Sciatic nerve (tissue), 2 donors: ENCODE measurements at regions not wholly inside any gene's neighbourhood (a gene's known extent, or its start where the extent isn't known, plus 50 kb on each side); places are given as distances from the start of the nearest gene placed in this dataset.

Experiments used
- ATAC-seq: fragments of 200-7000 bp; cut with Tn5 transposase; one replicate; pipeline ENCODE4 v1.9.1; 2020; ENCODE audit warnings: mild to moderate bottlenecking, moderate library complexity
- DNase-seq: peaks from one replicate; pipeline ENCODE4 v3.0.0-alpha.2; 2020; ENCODE audit warnings: low spot score
- intact Hi-C: fragments of 100-400 bp; cut with DNase I; formaldehyde crosslinking; loops from one replicate; pipeline ENCODE4 v1.14.2; 2022
- donor health status: DM: no; HTN: no; CAD: no.
- donor health status: DM: no; HTN: no; CAD: no.

GRCh38 chr7:50211130-50212015 is 93.1 kb upstream of the IKZF1 start:
- ATAC-seq (no peak), DNase-seq (no peak)
- intact Hi-C loops = no loop called here

GRCh38 chr7:50210706-50211115 is 93.8 kb upstream of the IKZF1 start:
- DNase-seq = no peak
- ATAC-seq = no peak

GRCh38 chr7:50209461-50210135 is 94.9 kb upstream of the IKZF1 start:
- no peak for DNase-seq
- intact Hi-C loops = loop anchor here (10.0 kb wide), 1 partner anchor 205 kb away; no protein-coding TSS in a partner anchor
- no peak for ATAC-seq

More at GRCh38 chr7:50210706-50211115, 93.8 kb upstream of the IKZF1 start:
- intact Hi-C loops = no loop called here

- intact Hi-C loops = loop anchor here (10.0 kb wide), 1 partner anchor 206 kb away; no protein-coding TSS in a partner anchor
- no peak for ATAC-seq
- no peak for DNase-seq
These were observed 96.0 kb upstream of the IKZF1 start for GRCh38 chr7:50208378-50208982.

GRCh38 chr7:50207686-50208255 is 96.7 kb upstream of the IKZF1 start:
- peak; percentile 24 for ATAC-seq
- intact Hi-C loops = loop anchor here (10.0 kb wide), 1 partner anchor 207 kb away; no protein-coding TSS in a partner anchor
- no peak for DNase-seq

- ATAC-seq (no peak), DNase-seq (no peak)
- intact Hi-C loops = loop anchor here (10.0 kb wide), 1 partner anchor 208 kb away; no protein-coding TSS in a partner anchor
These were observed 97.3 kb upstream of the IKZF1 start for GRCh38 chr7:50207251-50207564.

GRCh38 chr7:50206453-50207250 is 97.9 kb upstream of the IKZF1 start:
- intact Hi-C loops = loop anchor here (10.0 kb wide), 1 partner anchor 208 kb away; no protein-coding TSS in a partner anchor
- ATAC-seq (peak; percentile 9), DNase-seq (no peak)

- intact Hi-C loops = loop anchor here (10.0 kb wide), 1 partner anchor 210 kb away; no protein-coding TSS in a partner anchor
- ATAC-seq = no peak
- DNase-seq = no peak
These were observed 99.5 kb upstream of the IKZF1 start for GRCh38 chr7:50205011-50205410.

GRCh38 chr7:50204581-50204980 is 99.9 kb upstream of the IKZF1 start:
- ATAC-seq = peak; percentile 33
- DNase-seq = no peak
- intact Hi-C loops = loop anchor here (10.0 kb wide), 1 partner anchor 210 kb away; no protein-coding TSS in a partner anchor

- intact Hi-C loops = loop anchor here (10.0 kb wide), 1 partner anchor 211 kb away; no protein-coding TSS in a partner anchor
- no peak for DNase-seq
- no peak for ATAC-seq
These were observed 101.0 kb upstream of the IKZF1 start for GRCh38 chr7:50203521-50203920.

GRCh38 chr7:50202052-50202555 is 102.4 kb upstream of the IKZF1 start:
- DNase-seq (no peak), ATAC-seq (no peak)
- intact Hi-C loops = loop anchor here (10.0 kb wide), 1 partner anchor 213 kb away; no protein-coding TSS in a partner anchor

- ATAC-seq = no peak
- intact Hi-C loops = loop anchor here (10.0 kb wide), 1 partner anchor 215 kb away; no protein-coding TSS in a partner anchor
- DNase-seq = no peak
These were observed 104.7 kb upstream of the IKZF1 start for GRCh38 chr7:50199824-50200223.

- ATAC-seq (no peak), DNase-seq (no peak)
- intact Hi-C loops = no loop called here
These were observed 104.5 kb upstream of the ZPBP start for GRCh38 chr7:50197549-50197948.

GRCh38 chr7:50196719-50197118 is 103.7 kb upstream of the ZPBP start:
- DNase-seq = no peak
- no peak for ATAC-seq
- intact Hi-C loops = no loop called here

GRCh38 chr7:50190776-50191175 is 97.7 kb upstream of the ZPBP start:
- intact Hi-C loops = no loop called here
- DNase-seq (no peak), ATAC-seq (no peak)

- no peak for DNase-seq
- intact Hi-C loops = no loop called here
- no peak for ATAC-seq
These were observed 96.3 kb upstream of the ZPBP start for GRCh38 chr7:50189371-50189770.

- no peak for DNase-seq
- intact Hi-C loops = no loop called here
- ATAC-seq = no peak
These were observed 93.1 kb upstream of the ZPBP start for GRCh38 chr7:50185951-50186682.
